Smooth muscle cell (in vitro differentiated cells): ENCODE measurements at regions not wholly inside any gene's neighbourhood (a gene's known extent, or its start where the extent isn't known, plus 50 kb on each side); places are given as distances from the start of the nearest gene placed in this dataset.

ENCODE experiments used
- DNase-seq: peaks from one replicate; lab custom pipeline; 2025; ENCODE audit not compliant: unreplicated experiment; lab: John Stamatoyannopoulos, UW
- H2AFZ ChIP-seq: fragments of 200-600 bp; sonication (generic); 2 replicates; pipeline ENCODE4 v1.6.0; 2016; ENCODE audit warnings: antibody characterized with exemption, low read depth, mild to moderate bottlenecking
- H3F3A ChIP-seq: fragments of 200-600 bp; sonication (generic); 2 replicates; pipeline ENCODE4 v1.6.0; 2017; ENCODE audit warnings: antibody characterized with exemption, low read depth
- H3K27ac ChIP-seq: fragments of 200-600 bp; sonication (generic); 2 replicates; pipeline ENCODE4 v1.5.1; 2016; ENCODE audit warnings: low read depth, mild to moderate bottlenecking
- H3K27me3 ChIP-seq: fragments of 200-600 bp; sonication (generic); 2 replicates; pipeline ENCODE4 v1.6.1; 2016; ENCODE audit warnings: low read depth, mild to moderate bottlenecking
- H3K36me3 ChIP-seq: fragments of 200-600 bp; sonication (generic); 2 replicates; pipeline ENCODE4 v1.5.1; 2016; ENCODE audit warnings: low read depth
- H3K4me1 ChIP-seq: fragments of 200-600 bp; sonication (generic); 2 replicates; pipeline ENCODE4 v1.5.1; 2016; ENCODE audit warnings: low read depth
- H3K4me2 ChIP-seq: fragments of 200-600 bp; sonication (generic); 2 replicates; pipeline ENCODE4 v1.6.0; 2016; ENCODE audit warnings: mild to moderate bottlenecking
- H3K4me3 ChIP-seq: fragments of 200-600 bp; sonication (generic); 2 replicates; pipeline ENCODE4 v1.5.1; 2016; ENCODE audit warnings: mild to moderate bottlenecking
- H3K79me2 ChIP-seq: fragments of 200-600 bp; sonication (generic); 2 replicates; pipeline ENCODE4 v1.6.0; 2016; ENCODE audit warnings: low read depth, mild to moderate bottlenecking
- H3K9ac ChIP-seq: fragments of 200-600 bp; sonication (generic); 2 replicates; pipeline ENCODE4 v1.6.0; 2016; ENCODE audit warnings: low read depth
- H3K9me3 ChIP-seq: fragments of 200-600 bp; sonication (generic); replicated peaks from 2 replicates; pipeline ENCODE4 v1.5.1; 2016; ENCODE audit warnings: low read depth
- H4K20me1 ChIP-seq: fragments of 200-600 bp; sonication (generic); 2 replicates; pipeline ENCODE4 v1.6.0; 2016; ENCODE audit warnings: low read depth
- WGBS: methylation state at CpG from one replicate; pipeline ENCODE4 v1.1.7; 2016; ENCODE audit warnings: low lambda C conversion rate; 5-methylcytosine and 5-hydroxymethylcytosine counted together
- TF ChIP-seq, protein P1 (sequence below): fragments of 200-600 bp; sonication (generic); IDR thresholded peaks from 2 replicates; pipeline ENCODE4 v1.5.1; 2017; ENCODE audit warnings: borderline replicate concordance, mild to moderate bottlenecking, antibody characterized with exemption; ENCODE audit not compliant: insufficient read depth, poor library complexity, severe bottlenecking

DNA sequence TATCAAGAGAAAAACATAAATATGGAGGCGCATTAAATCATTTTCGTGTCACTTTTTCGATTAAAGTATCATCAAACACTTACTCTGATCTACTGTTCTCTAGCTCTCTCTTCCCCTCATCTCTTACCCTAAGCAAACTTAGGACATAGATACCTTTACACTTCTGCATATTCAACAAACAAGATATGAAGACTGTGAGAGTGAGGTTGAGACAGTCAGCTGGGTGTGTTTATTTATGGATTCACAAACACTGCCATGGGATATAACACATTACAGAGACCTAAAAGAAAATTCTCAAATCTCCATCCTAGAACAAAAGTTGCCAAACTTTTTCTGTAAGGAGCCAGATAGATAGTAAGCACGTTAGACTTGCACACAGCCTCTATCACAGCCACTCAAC is 85.2 kb upstream of the ZNF385D start:
- H3K4me2 ChIP-seq = no peak overlapping the region
- H3K9me3 ChIP-seq = no peaks in the 10 kb centered on the region
- H4K20me1 ChIP-seq = no peaks in the 10 kb centered on the region
- H3K9ac ChIP-seq = no peak overlapping the region
- no peak overlapping the region for H2AFZ ChIP-seq
- no peaks in the 10 kb centered on the region for H3K79me2 ChIP-seq
- H3F3A ChIP-seq = peaks cover 3% of the 10 kb centered on the region
- H3K4me3 ChIP-seq = no peak overlapping the region
- H3K36me3 ChIP-seq = no peaks in the 10 kb centered on the region
- TF ChIP-seq, protein P1, sequence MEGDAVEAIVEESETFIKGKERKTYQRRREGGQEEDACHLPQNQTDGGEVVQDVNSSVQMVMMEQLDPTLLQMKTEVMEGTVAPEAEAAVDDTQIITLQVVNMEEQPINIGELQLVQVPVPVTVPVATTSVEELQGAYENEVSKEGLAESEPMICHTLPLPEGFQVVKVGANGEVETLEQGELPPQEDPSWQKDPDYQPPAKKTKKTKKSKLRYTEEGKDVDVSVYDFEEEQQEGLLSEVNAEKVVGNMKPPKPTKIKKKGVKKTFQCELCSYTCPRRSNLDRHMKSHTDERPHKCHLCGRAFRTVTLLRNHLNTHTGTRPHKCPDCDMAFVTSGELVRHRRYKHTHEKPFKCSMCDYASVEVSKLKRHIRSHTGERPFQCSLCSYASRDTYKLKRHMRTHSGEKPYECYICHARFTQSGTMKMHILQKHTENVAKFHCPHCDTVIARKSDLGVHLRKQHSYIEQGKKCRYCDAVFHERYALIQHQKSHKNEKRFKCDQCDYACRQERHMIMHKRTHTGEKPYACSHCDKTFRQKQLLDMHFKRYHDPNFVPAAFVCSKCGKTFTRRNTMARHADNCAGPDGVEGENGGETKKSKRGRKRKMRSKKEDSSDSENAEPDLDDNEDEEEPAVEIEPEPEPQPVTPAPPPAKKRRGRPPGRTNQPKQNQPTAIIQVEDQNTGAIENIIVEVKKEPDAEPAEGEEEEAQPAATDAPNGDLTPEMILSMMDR = no peak
- no peak for DNase-seq
- WGBS = 83% methylated on average over 4 of the region's 4 CpGs
- no peaks in the 10 kb centered on the region for H3K4me1 ChIP-seq
- no peak overlapping the region for H3K27ac ChIP-seq
- H3K27me3 ChIP-seq = peaks cover 3% of the 10 kb centered on the region

DNA sequence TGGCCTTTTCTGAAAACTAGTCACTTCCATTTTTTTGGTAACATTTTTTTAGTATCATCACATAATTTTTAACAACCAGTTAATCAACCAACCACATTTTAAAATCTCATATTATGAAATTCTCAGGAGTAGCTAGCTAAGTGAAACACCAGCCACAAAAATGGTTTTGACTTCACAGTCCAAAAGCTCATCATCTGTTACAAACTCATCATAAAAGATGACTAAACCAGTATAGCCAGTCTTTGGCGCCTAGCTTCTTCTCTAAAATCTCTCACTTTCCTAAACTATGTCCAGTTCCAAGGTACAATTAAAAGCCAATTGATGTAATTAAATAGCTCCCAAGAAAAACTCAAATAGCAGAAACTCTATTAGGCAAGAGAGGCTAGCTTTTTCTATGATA is 88.2 kb upstream of the ZNF385D start:
- Histone ChIP-seq H3F3A (peaks cover 3% of the 10 kb centered on the region), H3K36me3 (no peaks in the 10 kb centered on the region), H3K4me1 (no peaks in the 10 kb centered on the region), H3K27me3 (peaks cover 1% of the 10 kb centered on the region), H3K9me3 (no peaks in the 10 kb centered on the region), H4K20me1 (no peaks in the 10 kb centered on the region), H3K9ac (no peak overlapping the region), H3K79me2 (no peaks in the 10 kb centered on the region), H3K4me2 (no peak overlapping the region), H3K27ac (no peak overlapping the region), H2AFZ (no peak overlapping the region), H3K4me3 (no peak overlapping the region)
- no peak for DNase-seq
- 64% methylated on average over 1 of the region's 1 CpG for WGBS
- TF ChIP-seq, protein P1 = no peak

DNA sequence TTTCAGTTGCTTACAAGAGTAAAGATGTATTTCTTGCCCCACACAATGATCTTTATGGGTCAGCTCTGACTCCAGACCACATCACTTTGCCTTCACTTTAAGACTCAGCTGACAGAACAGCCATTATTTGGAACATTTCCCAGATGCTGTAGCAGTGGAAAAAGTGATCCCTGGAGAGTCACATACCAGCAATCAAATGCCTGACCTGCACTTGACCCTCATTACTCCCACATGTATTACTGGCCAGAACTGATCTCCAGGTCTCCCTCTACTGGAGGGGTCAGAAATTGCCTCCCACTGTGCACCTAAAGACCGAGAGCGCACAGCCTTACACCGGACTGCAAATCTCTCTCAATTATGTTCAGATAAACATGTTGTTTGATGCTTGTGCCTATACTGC is 88.6 kb upstream of the ZNF385D start:
- Histone ChIP-seq H4K20me1 (no peaks in the 10 kb centered on the region), H3K4me3 (no peak overlapping the region), H3K79me2 (no peaks in the 10 kb centered on the region), H3K27me3 (no peaks in the 10 kb centered on the region), H3K27ac (no peak overlapping the region), H3K4me1 (no peaks in the 10 kb centered on the region), H3K9me3 (no peaks in the 10 kb centered on the region), H3K4me2 (no peak overlapping the region), H2AFZ (no peak overlapping the region), H3K9ac (no peak overlapping the region), H3K36me3 (no peaks in the 10 kb centered on the region), H3F3A (peaks cover 3% of the 10 kb centered on the region)
- DNase-seq = no peak
- WGBS = 93% methylated on average over 3 of the region's 3 CpGs
- TF ChIP-seq, protein P1 = peak; percentile 22

DNA sequence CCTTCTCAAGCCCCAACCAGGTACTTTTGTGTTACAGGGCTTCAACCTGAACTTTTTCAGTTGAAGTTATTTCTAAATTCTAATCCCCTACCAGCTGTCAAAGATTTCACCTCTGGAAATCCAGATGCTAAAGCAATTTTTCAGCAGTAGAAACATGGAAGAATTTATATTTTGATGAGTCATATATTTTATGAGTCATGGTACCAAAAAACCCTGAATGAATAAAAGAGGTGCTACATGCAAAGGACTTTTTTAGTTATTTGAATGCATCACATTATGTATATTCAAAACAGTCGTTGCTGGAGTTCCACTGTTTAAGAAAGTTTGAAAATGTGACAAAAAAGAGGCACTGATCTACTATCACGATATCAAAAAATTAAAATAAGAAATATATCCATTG is 96.0 kb upstream of the ZNF385D start:
- Histone ChIP-seq H3K27me3 (no peaks in the 10 kb centered on the region), H3K36me3 (no peaks in the 10 kb centered on the region), H3F3A (no peaks in the 10 kb centered on the region), H3K79me2 (no peaks in the 10 kb centered on the region), H4K20me1 (no peaks in the 10 kb centered on the region), H2AFZ (no peak overlapping the region), H3K4me2 (no peak overlapping the region), H3K4me1 (no peaks in the 10 kb centered on the region), H3K9me3 (no peaks in the 10 kb centered on the region), H3K4me3 (no peak overlapping the region), H3K27ac (no peak overlapping the region), H3K9ac (no peak overlapping the region)
- TF ChIP-seq, protein P1 = no peak
- WGBS = 89% methylated on average over 2 of the region's 2 CpGs
- no peak for DNase-seq
